ENCODE measurements at regions not wholly inside any gene's neighbourhood (a gene's known extent, or its start where the extent isn't known, plus 50 kb on each side); places are given as distances from the start of the nearest gene placed in this dataset.
A peak's percentile ranks its signal among the peaks of the same experiment; 100 is the strongest.
"Not testable (repeated sequence)": the region's sequence is repeated elsewhere in the genome, so short reads cannot be mapped to it uniquely, and the experiment has no call there.

DNA sequence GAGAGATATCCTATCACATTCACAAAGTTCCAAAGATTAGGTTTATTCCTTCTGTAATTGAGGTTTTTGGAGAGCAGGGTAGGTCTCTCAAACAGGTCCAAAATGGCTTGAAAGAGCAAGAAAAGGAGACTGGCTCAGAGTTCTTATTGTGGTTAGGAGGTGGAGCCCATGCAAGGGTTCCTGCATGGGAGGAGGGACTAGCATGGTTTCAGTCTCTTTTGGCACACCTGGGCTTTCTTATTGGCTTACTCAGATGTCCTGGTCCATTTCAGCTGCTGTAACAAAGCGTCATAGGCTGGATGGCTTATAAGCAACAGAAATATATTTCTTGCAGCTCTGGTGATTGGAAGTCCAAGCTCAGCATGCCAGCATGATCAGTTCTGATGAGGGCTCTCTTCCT lies 493.1 kb downstream of the REEP3 start:
- Mint-ChIP-seq H3K4me3 (no peak overlapping the region), H3K27me3 (ENCODE audit: low read depth) (peaks cover 2% of the 10 kb centered on the region), H3K9me3 (peaks cover 4% of the 10 kb centered on the region), H3K36me3 (ENCODE audit: insufficient read depth) (no peaks in the 10 kb centered on the region), H3K4me1 (ENCODE audit: low read depth) (no peaks in the 10 kb centered on the region)
- no peak for DNase-seq
- no peak for ATAC-seq

DNA sequence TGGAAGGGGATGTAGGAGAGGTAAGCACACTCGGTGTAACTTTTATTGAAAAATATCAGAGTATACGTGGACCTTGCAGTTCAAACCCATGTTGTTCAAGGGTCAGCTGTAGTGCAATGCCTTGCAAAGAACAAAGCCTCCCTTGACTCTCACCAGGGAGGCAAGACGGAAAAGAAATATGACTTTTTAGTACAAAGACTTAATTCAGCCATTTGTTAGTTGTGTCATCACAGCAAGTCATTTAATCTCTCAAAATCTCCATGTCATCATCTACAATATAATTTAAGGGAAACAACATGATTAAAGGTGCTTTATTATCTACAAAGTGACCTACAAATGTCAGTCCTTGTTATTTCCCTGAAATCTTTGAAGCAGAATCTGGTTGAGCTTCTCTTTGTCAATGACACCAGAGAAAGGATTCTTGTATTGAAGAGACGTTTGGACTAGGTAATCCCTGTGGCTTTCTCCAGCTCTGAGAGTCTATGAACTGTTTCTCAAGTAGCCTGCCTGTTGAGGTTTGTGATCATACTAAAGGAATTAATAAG lies 502.8 kb downstream of the REEP3 start:
- DNase-seq (no peak), ATAC-seq (no peak)
- Mint-ChIP-seq H3K27me3 (ENCODE audit: low read depth) (no peaks in the 10 kb centered on the region), H3K9me3 (peaks cover 5% of the 10 kb centered on the region), H3K4me3 (no peak overlapping the region), H3K36me3 (ENCODE audit: insufficient read depth) (no peaks in the 10 kb centered on the region), H3K4me1 (ENCODE audit: low read depth) (no peaks in the 10 kb centered on the region)

DNA sequence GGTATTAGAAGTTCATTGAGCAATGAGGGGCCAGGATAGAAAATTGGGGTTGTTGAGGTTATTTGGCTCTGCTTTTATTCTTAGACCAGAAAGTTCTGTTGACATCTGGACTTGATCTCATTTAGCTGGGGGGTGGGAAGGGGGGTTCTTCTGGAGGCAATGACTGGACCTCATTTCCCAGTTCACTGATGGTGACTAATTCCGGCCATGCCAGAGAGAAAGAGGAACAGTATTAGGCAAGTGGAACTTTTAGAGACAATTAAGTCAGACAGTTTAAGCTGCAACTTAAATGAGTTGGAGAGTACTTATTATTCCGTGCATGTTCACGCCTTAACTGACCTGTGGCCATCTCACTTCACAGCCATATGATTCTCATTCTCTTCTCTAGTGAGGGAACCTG lies 512.5 kb downstream of the REEP3 start:
- Mint-ChIP-seq H3K4me1 (ENCODE audit: low read depth) (no peaks in the 10 kb centered on the region), H3K36me3 (ENCODE audit: insufficient read depth) (no peaks in the 10 kb centered on the region), H3K27me3 (ENCODE audit: low read depth) (peaks cover 10% of the 10 kb centered on the region), H3K9me3 (no peaks in the 10 kb centered on the region), H3K4me3 (no peak overlapping the region)
- DNase-seq (no peak), ATAC-seq (no peak)

DNA sequence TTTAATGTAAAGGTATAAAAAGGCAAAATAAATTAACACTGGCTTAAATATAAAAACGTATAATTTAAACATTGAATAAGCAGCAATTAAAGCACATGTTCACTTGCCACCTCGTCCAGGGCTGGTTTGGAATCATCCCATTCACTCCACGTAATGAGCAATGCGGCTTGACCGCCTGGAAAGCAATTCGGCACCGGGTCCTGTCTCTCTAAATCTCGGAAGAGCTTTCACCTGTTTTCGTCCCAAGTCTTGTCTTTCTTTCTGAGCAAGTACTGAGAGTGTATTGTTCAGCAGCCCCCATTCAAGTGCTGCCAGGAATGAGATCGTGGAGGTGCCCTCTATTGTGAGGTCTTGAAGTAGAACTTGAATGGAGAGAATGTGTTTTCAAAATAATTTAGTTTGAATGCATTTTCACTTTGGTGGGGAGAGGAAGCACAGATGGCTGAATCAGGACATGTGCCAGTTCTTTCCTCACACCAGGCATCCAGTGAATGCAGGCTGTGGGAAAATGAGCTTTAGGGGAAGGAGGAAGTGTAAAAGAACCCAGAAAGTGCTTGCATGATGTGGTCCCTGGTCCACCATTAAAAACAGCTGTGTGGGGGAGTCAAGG lies 515.2 kb downstream of the REEP3 start:
- Mint-ChIP-seq H3K27me3 (ENCODE audit: low read depth) (peaks cover 10% of the 10 kb centered on the region), H3K4me3 (no peak overlapping the region), H3K9me3 (no peaks in the 10 kb centered on the region), H3K4me1 (ENCODE audit: low read depth) (peaks cover 5% of the 10 kb centered on the region), H3K36me3 (ENCODE audit: insufficient read depth) (no peaks in the 10 kb centered on the region)
- DNase-seq = no peak
- no peak for ATAC-seq

DNA sequence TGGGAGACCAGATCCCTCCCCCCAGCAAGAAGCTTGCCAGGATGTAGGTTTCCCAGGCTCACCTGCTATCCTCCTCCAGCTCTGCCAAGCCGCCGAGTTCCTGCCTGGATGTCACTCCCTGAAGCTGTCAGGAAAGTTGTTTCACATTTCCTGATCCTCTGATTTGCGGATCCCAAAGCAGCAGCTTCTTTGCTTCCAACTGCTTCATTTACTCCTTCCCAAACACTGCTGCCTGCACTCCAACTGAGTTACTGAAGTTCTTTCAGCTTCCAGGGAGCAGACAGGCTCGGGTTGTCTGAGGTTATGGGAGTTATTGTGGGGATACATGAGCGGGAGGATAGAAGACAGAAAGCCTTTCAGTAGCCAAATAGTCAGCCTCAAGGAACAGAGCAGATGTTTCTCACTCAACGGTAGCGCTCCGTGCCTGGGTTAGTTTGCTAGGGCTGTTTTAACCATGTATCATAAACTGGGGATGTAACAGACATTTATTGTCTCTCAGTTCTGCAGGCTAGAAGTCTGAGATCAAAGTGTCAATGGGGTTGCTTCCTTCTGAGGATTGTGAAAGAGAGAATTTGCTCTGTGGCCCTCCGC lies 516.0 kb downstream of the REEP3 start:
- no peak for ATAC-seq
- Mint-ChIP-seq H3K4me3 (no peak overlapping the region), H3K36me3 (ENCODE audit: insufficient read depth) (no peaks in the 10 kb centered on the region), H3K27me3 (ENCODE audit: low read depth) (peaks cover 10% of the 10 kb centered on the region), H3K4me1 (ENCODE audit: low read depth) (peaks cover 5% of the 10 kb centered on the region), H3K9me3 (no peaks in the 10 kb centered on the region)
- no peak for DNase-seq

DNA sequence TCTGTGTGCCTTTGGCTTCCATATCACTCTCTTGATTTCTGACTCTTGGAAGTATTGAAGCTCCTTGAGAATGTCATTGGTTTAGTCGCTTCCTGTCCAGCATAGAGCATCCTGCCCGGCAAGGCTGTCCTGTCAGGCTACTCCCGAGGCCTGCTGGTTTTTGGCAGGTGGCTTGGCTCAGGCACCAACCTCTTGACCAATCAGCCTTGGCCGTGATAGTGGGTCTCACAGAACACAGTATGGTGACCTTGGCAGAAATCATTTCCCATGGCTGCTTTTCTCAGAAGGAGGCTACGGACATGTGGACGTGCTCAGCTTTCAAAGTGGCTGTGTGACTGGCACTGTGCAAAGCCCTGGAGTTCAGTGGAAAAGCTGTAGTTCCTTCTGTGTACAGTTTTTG lies 516.9 kb downstream of the REEP3 start:
- no peak overlapping the region for H3K4me3 Mint-ChIP-seq
- peaks cover 10% of the 10 kb centered on the region for H3K27me3 Mint-ChIP-seq (ENCODE audit: low read depth)
- peaks cover 5% of the 10 kb centered on the region for H3K4me1 Mint-ChIP-seq (ENCODE audit: low read depth)
- no peaks in the 10 kb centered on the region for H3K9me3 Mint-ChIP-seq
- ATAC-seq (no peak), DNase-seq (no peak)
- H3K36me3 Mint-ChIP-seq (ENCODE audit: insufficient read depth) = no peaks in the 10 kb centered on the region

DNA sequence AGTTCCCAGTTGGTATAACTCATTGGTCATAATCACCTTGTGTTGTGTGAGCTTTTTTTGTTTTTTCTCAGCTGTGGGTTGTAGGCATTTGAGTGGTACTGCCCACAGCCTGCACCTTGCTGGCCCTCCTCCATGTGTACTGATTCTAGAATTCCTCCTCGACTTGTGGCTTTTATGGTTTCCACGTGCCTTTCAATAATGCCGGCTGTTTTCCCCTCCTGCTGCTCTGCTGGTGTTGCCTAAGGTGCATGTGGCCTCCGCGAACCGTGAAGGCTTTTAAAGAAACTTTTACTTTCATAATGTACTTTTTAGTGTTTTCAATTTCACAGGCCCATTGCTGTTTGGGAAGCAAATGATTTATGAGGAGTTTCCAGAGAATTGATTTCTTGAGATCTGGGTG lies 518.0 kb downstream of the REEP3 start:
- DNase-seq = no peak
- Mint-ChIP-seq H3K27me3 (ENCODE audit: low read depth) (peaks cover 8% of the 10 kb centered on the region), H3K4me1 (ENCODE audit: low read depth) (peaks cover 5% of the 10 kb centered on the region), H3K9me3 (no peaks in the 10 kb centered on the region), H3K4me3 (no peak overlapping the region), H3K36me3 (ENCODE audit: insufficient read depth) (no peaks in the 10 kb centered on the region)
- no peak for ATAC-seq

DNA sequence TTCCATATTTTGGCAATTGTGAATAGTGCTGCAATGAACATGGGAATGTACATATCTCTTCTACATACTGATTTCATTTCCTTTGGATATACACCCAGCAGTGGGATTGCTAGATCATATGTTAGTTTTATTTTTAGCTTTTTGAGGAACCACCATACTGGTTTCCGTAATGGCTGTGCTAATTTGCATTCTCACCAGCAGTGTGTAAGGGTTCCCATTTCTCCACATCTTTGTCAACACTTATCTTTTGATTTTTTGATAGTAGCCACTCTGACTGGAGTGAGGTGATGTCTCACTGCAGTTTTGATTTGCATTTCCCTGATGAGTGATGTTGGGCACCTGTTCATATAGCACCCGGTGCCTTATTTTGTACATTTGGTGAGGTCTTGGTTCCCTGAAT lies 519.6 kb downstream of the REEP3 start:
- peak; percentile 27 to 30 for ATAC-seq
- Mint-ChIP-seq H3K4me3 (peak overlapping the region; percentile 68), H3K4me1 (ENCODE audit: low read depth) (peaks cover 5% of the 10 kb centered on the region)

DNA sequence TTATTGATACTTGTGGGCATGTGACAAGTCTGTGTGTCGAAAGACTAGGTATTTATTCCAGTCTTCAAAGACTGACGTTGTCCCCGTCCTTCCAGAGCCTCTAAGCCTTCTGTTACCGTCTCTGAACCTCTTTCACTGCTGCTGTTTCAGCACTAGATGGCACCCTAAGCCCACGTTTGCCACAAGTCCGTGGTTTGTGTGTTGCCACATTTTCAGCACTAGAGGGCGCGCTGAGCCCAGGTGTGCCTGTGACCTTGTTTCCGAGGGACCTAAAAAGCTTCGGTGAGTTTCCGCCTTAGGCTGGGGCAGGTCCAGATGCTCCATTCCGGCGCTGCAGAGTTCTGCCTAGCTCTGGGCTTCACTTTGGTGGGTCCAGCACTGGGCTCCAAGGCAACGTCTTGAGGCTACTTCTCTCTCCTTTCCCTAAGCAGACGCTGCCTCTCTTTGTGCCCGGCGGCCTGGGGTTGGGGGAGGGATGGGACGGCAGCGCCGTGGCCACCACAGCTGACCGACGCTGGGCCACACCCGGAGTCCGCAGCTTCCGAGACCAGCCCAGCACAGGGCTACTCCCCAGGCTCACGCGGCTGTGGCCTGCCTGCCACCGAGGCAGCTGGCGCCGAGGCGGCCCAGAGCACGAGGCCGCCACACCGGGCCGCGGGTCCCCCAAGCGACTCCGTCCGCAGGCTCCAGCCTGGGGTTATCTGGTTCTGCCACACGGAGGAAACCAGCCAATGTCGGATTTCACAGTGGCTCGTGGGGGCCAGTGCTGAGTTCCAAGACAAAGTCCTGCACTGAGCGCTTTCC lies 520.2 kb downstream of the REEP3 start:
- DNase-seq = peak; percentile 72
- Mint-ChIP-seq H3K27me3 (ENCODE audit: low read depth) (peaks cover 6% of the 10 kb centered on the region), H3K4me3 (peak overlapping the region; percentile 68), H3K36me3 (ENCODE audit: insufficient read depth) (no peaks in the 10 kb centered on the region), H3K9me3 (no peaks in the 10 kb centered on the region), H3K4me1 (ENCODE audit: low read depth) (peaks cover 5% of the 10 kb centered on the region)
- ATAC-seq = peak; percentile 92 to 94

More for the DNA sequence above, 519.6 kb downstream of the REEP3 start:
- no peaks in the 10 kb centered on the region for H3K36me3 Mint-ChIP-seq (ENCODE audit: insufficient read depth)
- DNase-seq = no peak
- no peaks in the 10 kb centered on the region for H3K9me3 Mint-ChIP-seq
- peaks cover 6% of the 10 kb centered on the region for H3K27me3 Mint-ChIP-seq (ENCODE audit: low read depth)

DNA sequence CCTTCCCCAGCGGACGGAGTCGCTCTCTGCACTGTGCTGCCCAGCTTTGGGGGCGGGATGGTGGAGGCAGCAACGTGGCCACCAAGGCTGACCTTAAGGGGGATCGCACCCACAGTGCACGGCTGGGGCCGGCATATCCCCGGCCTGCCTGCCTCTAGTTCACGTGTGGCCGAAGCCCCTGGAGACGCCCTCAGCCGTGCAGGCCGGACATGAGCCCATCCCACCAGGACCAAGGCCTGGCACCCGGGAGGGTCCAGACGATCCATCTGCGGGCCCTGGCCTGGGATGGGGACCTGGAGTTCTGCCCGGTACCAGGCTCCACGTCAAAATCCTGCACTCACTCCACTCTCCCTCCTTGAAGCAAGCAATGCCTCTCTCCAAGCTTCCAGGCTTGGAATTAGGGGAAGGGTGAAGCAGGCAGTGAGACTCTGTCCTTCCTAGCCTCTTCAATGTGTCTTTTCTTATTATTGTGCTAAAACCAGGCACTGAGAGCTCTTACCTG lies 520.8 kb downstream of the REEP3 start:
- ATAC-seq = no peak
- H3K9me3 Mint-ChIP-seq = no peaks in the 10 kb centered on the region

DNA sequence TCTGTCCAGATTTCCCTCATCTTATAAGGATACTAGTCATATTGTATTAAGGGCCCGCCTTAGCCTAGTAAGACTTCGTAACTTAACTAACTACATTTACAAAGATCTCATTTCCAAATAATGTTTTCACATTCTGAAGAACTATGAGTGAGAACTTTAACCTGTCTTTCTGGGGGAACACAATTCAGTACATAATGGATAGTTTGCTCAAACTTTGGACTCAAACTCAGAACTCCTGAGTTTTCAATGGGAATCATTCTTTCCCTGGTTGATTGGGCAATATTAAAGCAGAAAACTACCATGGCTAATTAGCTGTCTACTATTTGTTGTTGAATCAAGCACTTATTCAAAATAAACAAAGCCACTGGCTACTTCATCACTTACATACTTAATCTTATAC lies 522.9 kb downstream of the REEP3 start:
- no peaks in the 10 kb centered on the region for H3K36me3 Mint-ChIP-seq (ENCODE audit: insufficient read depth)
- ATAC-seq (no peak), DNase-seq (no peak)
- H3K4me1 Mint-ChIP-seq (ENCODE audit: low read depth) = peaks cover 5% of the 10 kb centered on the region
- no peaks in the 10 kb centered on the region for H3K9me3 Mint-ChIP-seq
- no peak overlapping the region for H3K4me3 Mint-ChIP-seq
- no peaks in the 10 kb centered on the region for H3K27me3 Mint-ChIP-seq (ENCODE audit: low read depth)

More for the DNA sequence above, 520.8 kb downstream of the REEP3 start:
- Mint-ChIP-seq H3K27me3 (ENCODE audit: low read depth) (peaks cover 5% of the 10 kb centered on the region), H3K36me3 (ENCODE audit: insufficient read depth) (no peaks in the 10 kb centered on the region), H3K4me3 (no peak overlapping the region), H3K4me1 (ENCODE audit: low read depth) (peaks cover 5% of the 10 kb centered on the region)
- DNase-seq = no peak

DNA sequence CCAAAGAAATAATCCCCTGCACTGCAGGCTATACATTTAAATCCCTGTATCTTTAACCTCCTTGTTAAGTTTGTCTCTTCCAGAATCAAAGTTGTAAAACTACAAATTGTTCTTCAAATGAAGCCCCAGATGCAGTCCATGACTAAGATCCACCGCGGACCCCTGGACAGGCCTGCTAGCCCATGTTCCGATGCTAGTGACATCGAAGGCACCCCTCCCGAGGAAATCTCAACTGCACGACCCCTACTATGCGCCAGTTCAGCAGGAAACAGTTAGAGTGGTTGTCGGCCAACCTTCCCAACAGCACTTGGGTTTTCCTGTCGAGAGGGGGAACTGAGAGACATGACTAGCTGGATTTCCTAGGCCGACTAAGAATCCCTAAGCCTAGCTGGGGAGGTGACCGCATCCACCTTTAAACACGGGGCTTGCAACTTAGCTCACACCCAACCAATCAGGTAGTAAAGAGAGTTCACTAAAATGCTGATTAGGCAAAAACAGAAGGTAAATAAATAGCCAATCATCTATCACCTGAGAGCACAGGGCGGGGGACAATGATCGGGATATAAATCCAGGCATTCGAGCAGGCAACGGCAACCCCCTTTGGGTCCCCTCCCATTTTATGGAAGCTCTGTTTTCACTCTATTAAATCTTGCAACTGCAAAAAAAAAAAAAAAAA lies 523.9 kb downstream of the REEP3 start:
- ATAC-seq; H3K36me3 Mint-ChIP-seq (ENCODE audit: insufficient read depth); DNase-seq; H3K27me3 Mint-ChIP-seq (ENCODE audit: low read depth); H3K4me1 Mint-ChIP-seq (ENCODE audit: low read depth); H3K4me3 Mint-ChIP-seq; H3K9me3 Mint-ChIP-seq: not testable (repeated sequence)

DNA sequence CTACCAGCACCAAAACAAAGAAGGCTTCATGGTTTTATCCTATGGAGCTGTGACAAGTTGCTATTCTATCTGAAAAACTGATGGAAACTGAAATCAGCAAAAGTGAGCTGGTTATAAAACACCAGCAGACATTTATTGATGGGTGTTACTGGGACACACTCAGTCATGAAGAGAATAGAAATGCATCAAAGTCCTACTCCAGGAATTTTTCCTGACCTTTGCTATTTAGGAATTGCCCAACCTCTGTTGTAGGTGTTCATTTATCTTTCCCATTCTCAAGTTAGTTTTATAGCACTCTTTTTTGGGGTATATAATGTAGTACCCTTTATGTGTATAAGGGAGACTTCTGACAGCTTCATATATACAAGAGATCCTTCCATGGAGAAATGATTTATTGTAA lies 533.2 kb downstream of the REEP3 start:
- no peak for DNase-seq
- no peaks in the 10 kb centered on the region for H3K9me3 Mint-ChIP-seq
- no peaks in the 10 kb centered on the region for H3K4me1 Mint-ChIP-seq (ENCODE audit: low read depth)
- no peak overlapping the region for H3K4me3 Mint-ChIP-seq
- H3K27me3 Mint-ChIP-seq (ENCODE audit: low read depth) = peaks cover 2% of the 10 kb centered on the region
- ATAC-seq = no peak
- H3K36me3 Mint-ChIP-seq (ENCODE audit: insufficient read depth) = no peaks in the 10 kb centered on the region

DNA sequence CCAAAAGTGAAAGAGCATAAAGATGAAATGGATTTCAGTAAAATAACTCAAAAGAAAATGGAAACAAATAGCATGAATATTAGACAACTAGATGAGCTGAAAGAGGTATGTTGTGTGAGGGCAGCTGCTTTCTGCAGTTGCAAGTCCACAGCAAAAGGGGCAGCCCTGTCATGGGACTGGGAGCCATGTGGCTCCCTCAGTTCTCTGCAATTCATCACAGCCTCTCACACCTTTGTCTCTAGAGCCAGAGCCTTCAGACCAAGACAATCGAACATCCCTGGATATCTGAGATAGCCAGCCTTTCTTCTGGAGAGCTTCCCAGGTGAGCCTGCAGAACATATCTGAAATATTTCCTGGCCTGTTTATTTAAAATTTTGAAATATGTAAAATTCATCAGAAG lies 538.7 kb downstream of the REEP3 start:
- H3K27me3 Mint-ChIP-seq (ENCODE audit: low read depth) = peaks cover 2% of the 10 kb centered on the region
- no peaks in the 10 kb centered on the region for H3K4me1 Mint-ChIP-seq (ENCODE audit: low read depth)
- H3K9me3 Mint-ChIP-seq = no peaks in the 10 kb centered on the region
- no peaks in the 10 kb centered on the region for H3K36me3 Mint-ChIP-seq (ENCODE audit: insufficient read depth)
- DNase-seq (no peak), ATAC-seq (no peak)
- H3K4me3 Mint-ChIP-seq = no peak overlapping the region

Measured in activated T-cell treated with anti-CD3 and anti-CD28 coated beads, Interleukin-2, amount 50 U/mL, for 4 hours (primary cell).